Thyroid gland (tissue), 4 donors: ENCODE measurements at regions not wholly inside any gene's neighbourhood (a gene's known extent, or its start where the extent isn't known, plus 50 kb on each side); places are given as distances from the start of the nearest gene placed in this dataset.

Experiments
- CTCF ChIP-seq, 6 experiments: fragments of 200-600 bp in 3 of 6; fragments of 450-650 bp in 3 of 6; sonication (generic) in 3 of 6; IDR thresholded peaks; one replicate each; pipeline ENCODE4 v1.5.1; 2016 to 2019; ENCODE audit warnings: antibody characterized with exemption in 6 of 6, mild to moderate bottlenecking in 2 of 6, inconsistent platforms in 1 of 6, moderate library complexity in 1 of 6
- POLR2A ChIP-seq, 2 donors: fragments of 450-650 bp; IDR thresholded peaks; one replicate each; pipeline ENCODE4 v1.6.1; 2017; ENCODE audit warnings: antibody characterized with exemption in 2 of 2, mild to moderate bottlenecking in 2 of 2, moderate library complexity in 1 of 2

DNA sequence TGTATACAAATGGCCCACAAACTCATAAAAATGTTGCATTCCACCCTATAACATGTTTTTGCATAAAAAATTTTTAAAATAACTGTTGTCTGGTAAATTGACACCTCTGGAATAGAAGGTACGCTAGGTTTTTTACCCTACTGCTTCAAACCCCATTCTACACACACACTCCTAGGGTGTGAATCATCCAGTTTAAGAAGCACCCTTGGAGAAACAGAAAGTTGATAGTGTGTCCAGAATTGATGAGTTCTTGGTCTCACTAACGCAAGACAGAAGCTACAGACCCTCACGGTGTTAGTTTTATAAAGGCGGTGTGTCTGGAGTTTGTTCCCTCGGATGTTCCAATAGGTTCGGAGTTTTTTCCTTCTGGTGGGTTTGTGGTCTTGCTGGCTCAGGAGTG is 158.5 kb downstream of the KLRB1 start:
- TF ChIP-seq CTCF (IDR thresholded peaks at IDR 0.05): no peak
- no peak for TF ChIP-seq POLR2A (IDR thresholded peaks at IDR 0.05)
